ENCODE measurements at regions not wholly inside any gene's neighbourhood (a gene's known extent, or its start where the extent isn't known, plus 50 kb on each side); places are given as distances from the start of the nearest gene placed in this dataset.
"Not testable (repeated sequence)": the region's sequence is repeated elsewhere in the genome, so short reads cannot be mapped to it uniquely, and the experiment has no call there.

- intact Hi-C loops (cut with DNase I) = no loop called here
- DNase-seq = no peak
These were observed 53.4 kb downstream of the HES1 start for GRCh38 chr3:194189243-194189791.

GRCh38 chr3:194191850-194192249 lies 55.9 kb downstream of the HES1 start:
- intact Hi-C loops (cut with DNase I); DNase-seq: not testable (repeated sequence)

- no peak for DNase-seq
- intact Hi-C loops (cut with DNase I) = no loop called here
These were observed 58.3 kb downstream of the HES1 start for GRCh38 chr3:194194051-194194756.

GRCh38 chr3:194194757-194195085 lies 58.8 kb downstream of the HES1 start:
- no peak for DNase-seq
- intact Hi-C loops (cut with DNase I) = no loop called here

- intact Hi-C loops (cut with DNase I) = no loop called here
These were observed 59.7 kb downstream of the HES1 start for GRCh38 chr3:194195611-194196010.

GRCh38 chr3:194196876-194197275 lies 60.9 kb downstream of the HES1 start:
- intact Hi-C loops (cut with DNase I) = no loop called here
- no peak for DNase-seq

More at GRCh38 chr3:194195611-194196010, 59.7 kb downstream of the HES1 start:
- DNase-seq = no peak

GRCh38 chr3:194197396-194197960 lies 61.5 kb downstream of the HES1 start:
- intact Hi-C loops (cut with DNase I) = no loop called here
- no peak for DNase-seq

- intact Hi-C loops (cut with DNase I) = no loop called here
- DNase-seq = no peak
These were observed 62.2 kb downstream of the HES1 start for GRCh38 chr3:194197981-194198695.

- DNase-seq = no peak
- intact Hi-C loops (cut with DNase I) = no loop called here
These were observed 63.0 kb downstream of the HES1 start for GRCh38 chr3:194198938-194199337.

- intact Hi-C loops (cut with DNase I) = no loop called here
- no peak for DNase-seq
These were observed 64.6 kb downstream of the HES1 start for GRCh38 chr3:194200422-194201081.

GRCh38 chr3:194201953-194202666 lies 66.2 kb downstream of the HES1 start:
- intact Hi-C loops (cut with DNase I) = no loop called here

GRCh38 chr3:194203482-194204041 lies 67.6 kb downstream of the HES1 start:
- intact Hi-C loops (cut with DNase I) = no loop called here
- DNase-seq = no peak

More at GRCh38 chr3:194201953-194202666, 66.2 kb downstream of the HES1 start:
- no peak for DNase-seq

GRCh38 chr3:194204042-194204987 lies 68.4 kb downstream of the HES1 start:
- peak in 2 of 10 donors; percentile 16 to 83 for DNase-seq
- intact Hi-C loops (cut with DNase I) = no loop called here

GRCh38 chr3:194205675-194206133 lies 69.8 kb downstream of the HES1 start:
- intact Hi-C loops (cut with DNase I) = no loop called here
- no peak for DNase-seq

GRCh38 chr3:194206320-194206719 lies 70.4 kb downstream of the HES1 start:
- intact Hi-C loops (cut with DNase I) = no loop called here
- peak in 1 of 10 donors; percentile 82 for DNase-seq

GRCh38 chr3:194208709-194209108 lies 72.8 kb downstream of the HES1 start:
- DNase-seq = no peak
- intact Hi-C loops (cut with DNase I) = no loop called here

GRCh38 chr3:194212161-194212844 lies 76.4 kb downstream of the HES1 start:
- intact Hi-C loops (cut with DNase I) = no loop called here
- no peak for DNase-seq

- intact Hi-C loops (cut with DNase I) = no loop called here
- DNase-seq = no peak
These were observed 76.9 kb downstream of the HES1 start for GRCh38 chr3:194212845-194213331.

All from posterior cingulate gyrus (tissue), 11 donors.